ENCODE measurements at regions not wholly inside any gene's neighbourhood (a gene's known extent, or its start where the extent isn't known, plus 50 kb on each side); places are given as distances from the start of the nearest gene placed in this dataset.

GRCh38 chr5:4954048-4954447 lies 186.1 kb upstream of the ADAMTS16 start:
- no peak for DNase-seq
- peaks cover 0 to 5% (median 0%) of the 10 kb centered on the region in 4 donors for H3K27me3 ChIP-seq
- H3K4me3 ChIP-seq = no peak overlapping the region
- 78 to 80% methylated on average over 4 of the region's 4 CpGs for WGBS, 2 donors
- intact Hi-C loops (cut with DNase I) = no loop called here
- TF ChIP-seq, protein P1, sequence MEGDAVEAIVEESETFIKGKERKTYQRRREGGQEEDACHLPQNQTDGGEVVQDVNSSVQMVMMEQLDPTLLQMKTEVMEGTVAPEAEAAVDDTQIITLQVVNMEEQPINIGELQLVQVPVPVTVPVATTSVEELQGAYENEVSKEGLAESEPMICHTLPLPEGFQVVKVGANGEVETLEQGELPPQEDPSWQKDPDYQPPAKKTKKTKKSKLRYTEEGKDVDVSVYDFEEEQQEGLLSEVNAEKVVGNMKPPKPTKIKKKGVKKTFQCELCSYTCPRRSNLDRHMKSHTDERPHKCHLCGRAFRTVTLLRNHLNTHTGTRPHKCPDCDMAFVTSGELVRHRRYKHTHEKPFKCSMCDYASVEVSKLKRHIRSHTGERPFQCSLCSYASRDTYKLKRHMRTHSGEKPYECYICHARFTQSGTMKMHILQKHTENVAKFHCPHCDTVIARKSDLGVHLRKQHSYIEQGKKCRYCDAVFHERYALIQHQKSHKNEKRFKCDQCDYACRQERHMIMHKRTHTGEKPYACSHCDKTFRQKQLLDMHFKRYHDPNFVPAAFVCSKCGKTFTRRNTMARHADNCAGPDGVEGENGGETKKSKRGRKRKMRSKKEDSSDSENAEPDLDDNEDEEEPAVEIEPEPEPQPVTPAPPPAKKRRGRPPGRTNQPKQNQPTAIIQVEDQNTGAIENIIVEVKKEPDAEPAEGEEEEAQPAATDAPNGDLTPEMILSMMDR (IDR thresholded peaks at IDR 0.05) = no peak
- TF ChIP-seq POLR2A (IDR thresholded peaks at IDR 0.05) = no peak
- H3K4me1 ChIP-seq = no peaks in the 10 kb centered on the region
- no peaks in the 10 kb centered on the region for H3K36me3 ChIP-seq
- no peak overlapping the region for H3K27ac ChIP-seq
- H3K9me3 ChIP-seq = no peaks in the 10 kb centered on the region

DNA sequence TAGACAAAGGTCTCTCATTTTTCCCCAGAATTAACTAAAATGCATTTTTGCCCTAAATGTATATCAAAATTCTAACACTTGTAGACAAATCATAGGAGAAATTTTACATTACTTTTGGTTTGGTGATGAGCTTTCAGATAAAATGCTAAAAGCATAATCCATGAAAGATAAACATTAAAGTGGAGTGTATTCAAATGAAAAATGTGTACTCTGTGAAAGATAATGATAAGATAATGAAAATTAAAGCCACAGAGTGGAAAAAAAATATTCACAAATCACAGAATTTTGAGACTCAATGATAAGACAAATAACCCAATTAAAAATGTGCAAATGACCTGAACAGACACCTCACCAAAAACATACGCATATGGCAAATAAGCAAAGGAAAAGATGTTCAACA lies 176.9 kb upstream of the ADAMTS16 start:
- Histone ChIP-seq H3K4me3 (no peak overlapping the region), H3K27ac (no peak overlapping the region), H3K9me3 (no peaks in the 10 kb centered on the region), H3K27me3 (no peaks in the 10 kb centered on the region), H3K4me1 (no peaks in the 10 kb centered on the region), H3K36me3 (no peaks in the 10 kb centered on the region)
- DNase-seq = no peak
- intact Hi-C loops (cut with DNase I) = no loop called here
- TF ChIP-seq, protein P1 (IDR thresholded peaks at IDR 0.05) = no peak
- TF ChIP-seq POLR2A (IDR thresholded peaks at IDR 0.05) = no peak
- 90 to 100% methylated on average over 1 of the region's 1 CpG for WGBS, 2 donors

DNA sequence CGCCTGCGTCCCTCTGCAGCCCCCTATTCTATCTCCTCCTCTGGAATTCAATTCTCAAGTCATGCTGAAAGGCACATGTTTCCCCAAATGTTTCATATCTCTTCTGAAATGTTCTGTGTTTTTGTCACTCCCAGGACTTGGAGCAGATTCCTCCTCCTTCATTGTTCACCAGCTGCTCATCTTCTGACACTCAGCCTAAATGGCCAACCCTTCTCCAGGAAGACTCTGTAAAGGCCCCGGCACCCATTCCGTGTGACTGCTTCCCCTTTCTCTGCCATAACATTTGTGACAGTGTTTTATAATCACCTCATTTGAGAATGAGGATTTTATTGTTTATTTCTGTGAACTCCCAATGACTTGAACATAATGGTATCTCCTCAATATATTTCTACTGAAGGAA lies 170.8 kb upstream of the ADAMTS16 start:
- no peak for TF ChIP-seq POLR2A (IDR thresholded peaks at IDR 0.05)
- TF ChIP-seq, protein P1 (IDR thresholded peaks at IDR 0.05) = no peak
- 60 to 82% methylated on average over 4 of the region's 4 CpGs for WGBS, 2 donors
- DNase-seq = no peak

DNA sequence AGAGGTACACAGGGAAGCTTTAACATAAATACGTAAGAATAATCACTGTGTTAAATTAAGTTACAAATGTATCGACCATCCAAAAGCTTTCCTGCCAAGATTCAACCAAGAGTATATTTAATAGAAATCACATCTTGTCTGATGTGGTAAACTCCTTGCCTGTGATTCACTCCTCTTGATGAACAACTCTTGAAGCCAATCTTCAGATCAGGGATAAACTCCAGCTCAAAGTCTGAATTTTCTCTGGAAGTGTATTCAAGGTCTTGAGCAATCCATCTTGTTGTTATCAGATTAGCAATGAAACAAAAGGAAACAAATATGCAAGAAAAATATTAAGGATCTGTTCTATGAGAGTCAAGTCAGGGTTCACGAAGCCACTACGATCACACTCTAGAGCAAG lies 170.0 kb upstream of the ADAMTS16 start:
- no peak overlapping the region for H3K4me3 ChIP-seq
- H3K36me3 ChIP-seq = no peaks in the 10 kb centered on the region
- no peaks in the 10 kb centered on the region for H3K9me3 ChIP-seq
- H3K27ac ChIP-seq = no peak overlapping the region
- WGBS, 2 donors = 63 to 71% methylated on average over 4 of the region's 4 CpGs
- no peak for DNase-seq
- intact Hi-C loops (cut with DNase I) = no loop called here
- H3K4me1 ChIP-seq = no peaks in the 10 kb centered on the region
- no peaks in the 10 kb centered on the region for H3K27me3 ChIP-seq
- TF ChIP-seq POLR2A (IDR thresholded peaks at IDR 0.05) = no peak
- TF ChIP-seq, protein P1 (IDR thresholded peaks at IDR 0.05) = no peak

More for the DNA sequence above, 170.8 kb upstream of the ADAMTS16 start:
- Histone ChIP-seq H3K27ac (no peak overlapping the region), H3K4me1 (no peaks in the 10 kb centered on the region), H3K36me3 (no peaks in the 10 kb centered on the region), H3K9me3 (no peaks in the 10 kb centered on the region), H3K4me3 (no peak overlapping the region), H3K27me3 (no peaks in the 10 kb centered on the region)
- intact Hi-C loops (cut with DNase I) = no loop called here

- intact Hi-C loops (cut with DNase I) = no loop called here
- no peak for DNase-seq
- TF ChIP-seq, protein P1 (IDR thresholded peaks at IDR 0.05) = no peak
- no peak for TF ChIP-seq POLR2A (IDR thresholded peaks at IDR 0.05)
- Histone ChIP-seq H3K9me3 (no peaks in the 10 kb centered on the region), H3K27me3 (no peaks in the 10 kb centered on the region), H3K27ac (no peak overlapping the region), H3K36me3 (no peaks in the 10 kb centered on the region), H3K4me3 (no peak overlapping the region), H3K4me1 (no peaks in the 10 kb centered on the region)
- WGBS, 2 donors = 55 to 78% methylated on average over 1 of the region's 1 CpG
Measured at GRCh38 chr5:4976902-4977301, 163.2 kb upstream of the ADAMTS16 start.

All from esophagus squamous epithelium (tissue), 5 donors.